ENCODE measurements at regions not wholly inside any gene's neighbourhood (a gene's known extent, or its start where the extent isn't known, plus 50 kb on each side); places are given as distances from the start of the nearest gene placed in this dataset.

DNA sequence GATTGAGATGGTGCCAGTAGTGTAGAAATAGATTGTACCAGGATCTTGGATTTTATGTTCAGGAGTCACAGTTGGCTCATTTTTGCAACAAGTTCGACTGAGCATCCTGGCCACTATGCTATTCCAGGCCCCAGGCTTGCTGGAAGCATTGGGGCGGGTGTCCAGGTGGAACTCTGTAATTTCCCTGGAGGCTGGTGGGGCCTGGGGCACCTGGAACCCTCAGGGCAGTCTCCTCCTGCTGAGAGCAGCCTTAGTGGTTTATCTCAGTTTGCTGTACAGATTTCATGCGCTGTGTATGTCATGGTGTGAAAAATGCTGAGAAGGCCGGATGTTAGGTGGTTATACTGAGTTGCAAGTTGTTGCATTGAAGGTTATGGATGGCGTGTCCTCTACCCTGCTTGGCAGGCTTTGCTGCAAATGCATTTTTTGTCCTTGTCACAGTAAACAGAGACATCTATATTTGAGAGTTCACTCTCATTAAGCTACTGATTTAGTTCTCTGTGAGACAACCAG is 135.1 kb upstream of the MYLIP start:
- DNase-seq, result no peak

DNA sequence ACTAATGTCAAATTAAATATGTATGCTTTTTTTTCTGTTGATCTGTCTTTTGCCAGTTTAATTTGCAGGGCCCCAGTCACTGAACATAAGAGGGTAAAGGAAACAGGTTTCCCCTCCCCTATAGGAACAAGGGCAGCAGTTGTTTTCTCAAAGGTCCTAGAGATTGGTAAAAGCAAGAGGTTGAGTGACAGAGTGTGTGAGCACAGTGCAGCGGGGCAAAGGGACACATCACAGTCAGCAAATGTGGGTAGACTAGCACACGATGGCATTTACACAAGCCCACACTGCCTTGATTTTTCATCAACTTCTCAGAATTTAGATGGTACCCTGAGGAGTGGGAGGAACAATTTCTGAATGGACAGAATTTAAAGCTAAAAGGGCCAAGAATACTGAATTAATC is 138.7 kb upstream of the MYLIP start:
- DNase-seq, result no peak

DNA sequence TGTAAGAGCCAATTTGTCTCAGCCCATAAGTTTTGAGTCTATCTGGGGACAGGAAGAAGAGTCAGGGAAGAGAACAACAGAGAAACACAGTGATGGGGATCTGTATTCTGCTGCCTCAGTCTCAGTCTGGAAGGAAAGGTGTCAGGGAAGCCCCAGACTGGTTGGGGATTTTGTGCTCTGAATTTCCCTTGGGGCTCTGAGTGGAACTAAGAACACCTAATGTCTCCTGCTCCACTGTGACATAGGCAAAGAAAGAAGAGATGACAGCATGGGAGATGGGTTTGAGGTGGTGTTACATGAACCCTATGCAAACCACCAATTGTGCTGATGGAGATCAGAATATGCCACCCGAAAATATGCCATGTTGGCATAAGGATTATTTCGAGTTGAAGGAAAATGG is 139.5 kb upstream of the MYLIP start:
- DNase-seq, result no peak

DNA sequence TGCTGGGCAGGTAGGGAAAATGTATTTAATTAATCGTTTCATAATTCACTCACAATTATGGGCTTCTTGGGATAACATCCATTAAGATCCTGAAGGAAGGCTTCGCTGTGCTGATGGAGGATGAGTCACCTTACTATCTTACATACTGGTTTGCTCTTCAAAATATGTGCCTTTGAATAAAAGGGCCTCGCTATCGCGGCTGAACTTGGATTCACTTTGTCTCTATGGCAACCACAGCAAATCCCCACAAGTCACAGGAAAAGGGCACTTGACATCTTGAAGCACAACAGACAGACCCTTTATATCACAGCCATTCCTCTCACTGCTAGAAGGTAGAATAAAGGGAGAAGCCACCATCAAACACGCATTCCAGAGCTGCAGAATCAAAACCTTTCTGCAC is 141.3 kb upstream of the MYLIP start:
- no peak for DNase-seq

DNA sequence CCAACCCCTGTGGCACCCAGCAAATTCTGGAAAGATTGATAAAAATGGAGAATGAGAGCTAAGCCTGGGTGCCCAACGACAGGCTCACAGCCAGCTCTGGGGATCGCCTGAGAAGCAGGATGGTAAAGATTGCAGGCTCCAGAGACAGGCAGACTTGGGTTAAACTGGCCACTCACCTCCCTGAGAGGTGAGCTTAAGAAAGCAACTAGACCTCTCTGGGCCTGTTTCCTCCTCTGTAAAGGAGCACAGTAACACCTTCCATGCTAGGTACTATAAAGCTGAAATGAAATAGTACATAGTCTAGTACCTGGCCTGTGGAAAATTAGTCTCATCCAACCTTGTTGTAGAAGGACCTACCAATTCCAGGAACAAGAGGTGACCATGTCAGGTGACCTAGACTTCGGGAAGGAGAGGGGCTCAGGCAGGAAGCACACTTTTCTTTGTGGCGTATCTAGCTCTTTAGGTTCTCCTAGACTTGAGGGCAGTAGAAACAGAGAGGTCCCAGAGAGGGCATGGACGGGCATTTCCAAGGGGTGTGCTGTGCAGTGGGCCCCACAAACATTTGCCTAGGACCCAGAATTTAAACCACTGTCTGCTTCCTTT is 142.8 kb upstream of the MYLIP start:
- no peak for DNase-seq

DNA sequence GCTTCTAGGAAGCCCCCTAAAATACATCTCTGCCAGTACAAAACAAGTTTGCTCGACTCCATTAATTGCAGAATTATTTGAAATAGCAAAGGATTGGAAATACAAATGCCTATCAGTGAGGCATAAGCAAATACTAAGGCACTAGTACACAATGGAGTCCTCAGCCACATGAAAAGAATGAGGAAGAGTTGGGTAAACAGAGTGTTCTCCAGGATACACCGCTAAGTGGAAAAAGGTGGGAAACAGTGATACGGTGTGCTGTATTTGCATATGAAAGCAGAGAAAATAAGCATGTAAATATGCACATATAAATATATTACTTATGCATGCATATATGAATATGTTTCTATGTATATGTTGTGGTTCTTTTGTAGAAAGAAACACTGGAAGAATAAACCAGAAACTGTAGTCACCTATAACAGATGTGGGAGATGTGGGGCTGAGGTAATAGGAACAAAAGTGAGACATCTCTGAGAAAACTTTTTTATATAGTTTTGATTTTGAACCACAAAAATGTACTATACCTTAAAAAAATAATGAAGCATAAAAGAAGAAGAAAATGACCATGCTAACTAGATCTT is 143.4 kb upstream of the MYLIP start:
- no peak for DNase-seq

DNA sequence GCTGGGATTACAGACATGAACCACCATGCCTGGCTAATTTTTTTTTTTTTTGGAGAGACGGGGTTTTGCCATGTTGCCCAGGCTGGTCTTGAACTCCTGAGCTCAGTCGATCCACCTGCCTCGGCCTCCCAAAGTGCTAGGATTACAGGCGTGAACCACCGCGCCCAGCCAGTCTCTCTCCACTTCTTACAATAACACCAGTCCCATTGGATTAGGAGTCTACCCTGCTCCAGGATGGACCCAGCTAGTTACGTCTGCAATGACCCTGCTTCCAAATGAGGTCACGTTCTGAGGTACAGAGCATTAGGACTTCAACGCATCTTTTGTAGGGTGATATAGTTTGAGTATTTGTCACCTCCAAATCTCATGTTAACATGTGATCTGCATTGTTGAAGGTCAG is 146.9 kb upstream of the MYLIP start:
- no peak for DNase-seq

DNA sequence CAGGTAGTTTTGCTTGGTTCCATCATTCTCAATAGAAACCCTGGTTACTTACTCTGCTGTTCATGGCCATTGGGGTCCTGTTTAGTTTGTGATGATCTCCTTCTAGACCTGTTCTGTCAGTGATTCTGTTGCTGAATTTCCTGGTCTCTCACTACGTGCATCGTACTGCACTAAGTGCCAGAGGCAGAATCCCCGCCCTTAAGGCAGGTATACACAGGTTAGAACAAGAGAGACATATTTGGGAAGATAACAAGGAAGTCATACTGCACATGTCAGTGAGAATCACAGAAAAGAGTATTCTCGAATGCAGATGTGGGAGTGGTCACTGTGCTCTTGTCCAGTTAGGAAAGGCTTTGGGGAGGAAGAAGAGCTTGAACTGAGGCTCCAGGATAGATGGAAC is 148.1 kb upstream of the MYLIP start:
- DNase-seq, result no peak

DNA sequence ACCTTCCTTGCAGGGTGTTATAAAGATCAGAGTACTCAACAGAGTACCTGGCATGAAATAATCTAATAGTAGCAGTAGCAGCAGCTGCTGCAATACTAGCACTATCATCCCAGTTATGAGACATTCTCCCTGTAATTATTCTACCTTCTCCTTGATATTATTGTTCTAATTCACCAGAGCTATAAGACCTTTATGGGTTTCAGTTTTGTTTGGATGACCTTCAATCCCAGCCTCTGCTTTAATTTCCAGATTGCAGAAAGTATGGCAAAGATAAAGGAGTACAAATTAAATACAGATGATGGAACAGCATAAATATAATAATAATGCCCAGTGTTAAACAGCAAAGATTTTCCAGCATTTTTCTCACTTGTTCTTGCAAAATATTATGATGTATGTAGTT is 150.5 kb upstream of the MYLIP start:
- DNase-seq, result no peak

DNA sequence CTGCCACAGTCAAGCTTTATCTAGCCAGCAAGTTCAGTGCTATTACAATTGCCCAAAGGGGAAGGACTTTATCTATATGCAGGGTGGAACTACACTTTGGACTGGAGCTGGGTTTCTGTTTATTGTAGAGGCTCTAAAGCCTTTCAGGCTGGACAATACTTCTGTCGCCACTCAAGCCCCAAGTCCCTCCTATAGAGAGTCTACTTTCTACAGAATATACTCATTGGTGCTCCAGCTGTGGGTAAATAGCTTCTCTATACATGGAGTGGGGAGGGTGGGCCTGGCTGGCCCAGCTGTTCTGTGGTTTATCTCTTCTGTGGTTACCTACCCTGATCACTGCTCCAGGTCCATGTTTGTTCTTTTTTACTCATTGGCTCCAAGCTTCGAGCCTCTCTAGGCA is 151.8 kb upstream of the MYLIP start:
- DNase-seq, result no peak

DNA sequence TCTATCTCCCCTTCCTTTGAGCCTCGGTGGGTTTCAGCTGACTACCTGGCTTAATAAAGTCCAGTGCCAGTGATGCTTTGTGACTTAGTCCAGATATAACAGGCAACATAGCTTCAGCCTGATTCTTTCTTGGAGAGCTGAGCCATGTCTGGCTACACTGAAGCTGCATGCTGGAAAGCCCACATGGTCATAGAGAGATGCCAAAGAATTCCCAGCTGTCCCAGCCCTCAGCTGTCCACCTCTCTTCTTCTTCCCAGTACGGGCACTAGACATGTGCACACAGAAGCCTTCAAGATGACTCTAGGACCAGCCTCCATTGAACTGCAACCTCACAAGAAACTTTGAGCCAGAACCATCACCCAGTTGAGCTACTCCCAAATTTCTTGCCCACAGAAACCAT is 154.1 kb upstream of the MYLIP start:
- no peak for DNase-seq

DNA sequence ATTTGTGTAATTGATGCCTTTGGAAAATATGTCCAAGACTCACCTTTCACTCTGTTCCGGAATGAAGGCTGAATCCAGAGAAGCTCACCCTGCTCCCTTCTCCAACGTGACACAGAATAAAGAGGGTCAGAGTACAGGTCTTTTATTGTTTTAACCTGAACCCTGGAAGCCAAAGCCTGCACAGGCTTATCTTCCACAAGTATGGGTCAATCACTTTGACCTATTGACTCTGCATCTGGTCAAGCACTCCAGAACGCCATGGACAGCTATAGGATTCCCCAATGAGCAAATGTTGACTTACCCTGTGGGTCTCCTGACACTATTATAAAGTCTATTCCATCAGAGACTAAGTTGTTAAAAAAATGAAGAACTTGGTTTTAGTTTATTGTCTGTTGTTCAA is 158.4 kb upstream of the MYLIP start:
- no peak for DNase-seq

DNA sequence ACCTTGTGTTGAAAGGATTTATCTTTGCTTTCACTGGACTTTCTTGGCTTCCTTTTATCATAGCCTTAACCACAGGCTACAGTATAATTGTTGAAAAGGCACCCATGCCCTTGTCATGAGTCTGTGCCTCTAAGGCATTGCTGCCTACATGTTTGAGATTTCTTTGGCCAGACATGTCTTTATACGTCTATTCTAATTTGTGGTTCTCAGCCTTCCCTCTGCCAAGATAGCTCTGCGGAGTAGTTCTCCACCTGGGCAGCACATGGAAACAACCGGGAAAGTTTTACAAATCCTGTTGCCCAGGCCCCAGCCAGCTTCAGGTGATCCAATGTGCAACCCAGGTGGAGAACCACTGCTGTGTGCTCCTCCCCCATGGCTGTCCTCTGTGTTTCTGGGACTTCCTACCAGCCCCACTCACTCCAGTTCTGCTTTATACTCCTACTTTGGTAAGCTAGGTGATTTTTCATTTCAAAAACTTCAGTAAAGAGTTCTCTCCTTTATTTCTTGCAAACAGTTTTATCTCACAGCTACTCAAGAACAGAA is 159.6 kb upstream of the MYLIP start:
- DNase-seq, result no peak

DNA sequence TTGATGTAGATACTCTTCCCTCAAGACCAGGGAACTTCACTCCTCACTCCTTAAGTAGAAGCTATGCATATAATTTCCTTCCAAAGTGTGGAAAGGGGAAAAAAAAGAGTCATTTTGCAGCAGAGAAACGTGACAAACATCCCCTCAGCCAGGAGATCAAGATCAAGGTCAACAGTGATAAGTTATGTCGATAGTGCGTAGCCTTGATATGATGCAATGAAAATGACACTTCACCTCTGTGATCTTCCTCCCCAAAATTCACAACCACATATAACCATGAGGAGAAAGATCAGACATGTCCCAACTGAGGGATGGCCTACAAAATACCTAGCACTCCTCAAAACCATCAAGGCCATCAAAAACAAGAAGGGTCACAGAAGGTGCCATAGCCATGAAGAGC is 160.4 kb upstream of the MYLIP start:
- DNase-seq, result no peak

DNA sequence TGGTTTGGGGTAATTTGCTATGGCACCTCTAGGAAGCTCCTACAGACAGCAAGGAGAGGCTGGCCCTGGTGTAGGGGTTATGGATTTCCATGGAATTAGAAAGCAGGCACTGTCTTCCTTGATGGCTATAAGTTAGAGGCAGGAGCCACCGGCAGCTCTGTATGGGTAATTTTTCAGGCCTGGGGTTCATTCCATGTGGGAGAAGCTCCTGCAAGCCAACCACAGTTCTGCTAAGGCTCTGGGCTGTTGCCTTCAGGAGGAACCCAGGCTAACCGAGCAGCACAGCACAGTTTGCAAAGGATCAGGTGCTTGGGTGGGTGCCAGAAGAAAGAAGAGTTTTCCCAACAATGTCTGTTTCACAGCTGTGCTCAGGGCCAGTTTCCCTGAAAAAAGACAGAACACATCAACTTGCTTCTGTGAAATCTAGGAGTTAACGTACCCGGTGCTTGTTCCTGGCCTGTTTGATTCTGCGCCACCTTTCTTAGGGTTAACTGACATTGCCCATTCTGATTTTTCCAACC is 162.8 kb upstream of the MYLIP start:
- no peak for DNase-seq

DNA sequence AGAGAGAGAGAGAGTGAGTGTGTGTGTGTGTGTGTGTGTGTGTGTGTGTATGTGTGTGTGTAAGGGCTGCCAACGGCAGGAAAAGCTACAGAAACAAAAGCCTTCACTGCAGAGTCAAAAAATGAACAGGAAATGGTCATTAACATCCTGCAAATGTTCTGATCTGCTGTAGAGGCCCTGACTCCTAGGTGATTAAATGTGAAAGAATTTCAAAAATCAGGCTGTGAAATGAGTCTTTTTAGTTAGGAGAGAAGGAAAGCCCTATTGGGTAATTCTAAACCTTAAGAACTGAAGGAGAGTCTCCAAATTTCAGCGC is 166.5 kb upstream of the MYLIP start:
- no peak for DNase-seq

DNA sequence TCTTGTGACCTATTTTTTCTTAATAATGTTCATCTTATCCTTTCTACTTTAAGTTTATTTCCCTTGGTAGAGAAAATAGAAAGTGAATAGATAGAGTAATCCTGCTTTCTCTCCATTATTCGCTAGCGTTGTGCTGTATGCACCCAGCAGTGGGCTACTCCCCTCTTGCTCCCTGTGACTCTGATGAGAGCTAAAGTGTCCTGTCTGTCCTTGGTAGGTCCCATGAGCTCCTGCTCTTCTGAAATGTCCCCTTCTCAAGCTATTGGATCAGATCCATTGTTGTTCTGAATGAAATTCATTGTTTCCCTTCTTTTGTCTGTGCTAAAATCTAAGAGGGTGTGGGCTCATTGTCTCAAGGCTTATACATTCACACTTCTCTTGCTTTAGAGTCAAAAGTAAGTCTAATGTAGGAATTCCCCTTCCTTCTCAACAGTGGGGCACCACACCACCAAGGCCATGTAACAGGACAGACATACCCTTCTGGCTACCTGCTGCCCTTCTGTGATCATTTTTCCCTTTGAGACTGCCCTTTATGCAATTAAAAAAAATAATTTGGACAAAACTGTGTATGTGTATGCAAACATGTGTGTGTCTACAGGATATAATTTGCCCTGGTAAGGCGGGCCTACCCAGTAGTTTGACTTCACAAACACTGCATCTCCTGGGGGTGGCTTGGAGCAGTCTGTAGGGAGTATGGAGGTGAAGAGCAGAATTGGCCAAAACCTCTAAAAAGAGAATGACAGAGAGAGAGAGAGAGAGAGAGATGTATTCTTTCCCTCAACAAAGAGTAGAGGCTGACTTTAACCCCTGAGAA is 167.0 kb upstream of the MYLIP start:
- DNase-seq, result no peak

DNA sequence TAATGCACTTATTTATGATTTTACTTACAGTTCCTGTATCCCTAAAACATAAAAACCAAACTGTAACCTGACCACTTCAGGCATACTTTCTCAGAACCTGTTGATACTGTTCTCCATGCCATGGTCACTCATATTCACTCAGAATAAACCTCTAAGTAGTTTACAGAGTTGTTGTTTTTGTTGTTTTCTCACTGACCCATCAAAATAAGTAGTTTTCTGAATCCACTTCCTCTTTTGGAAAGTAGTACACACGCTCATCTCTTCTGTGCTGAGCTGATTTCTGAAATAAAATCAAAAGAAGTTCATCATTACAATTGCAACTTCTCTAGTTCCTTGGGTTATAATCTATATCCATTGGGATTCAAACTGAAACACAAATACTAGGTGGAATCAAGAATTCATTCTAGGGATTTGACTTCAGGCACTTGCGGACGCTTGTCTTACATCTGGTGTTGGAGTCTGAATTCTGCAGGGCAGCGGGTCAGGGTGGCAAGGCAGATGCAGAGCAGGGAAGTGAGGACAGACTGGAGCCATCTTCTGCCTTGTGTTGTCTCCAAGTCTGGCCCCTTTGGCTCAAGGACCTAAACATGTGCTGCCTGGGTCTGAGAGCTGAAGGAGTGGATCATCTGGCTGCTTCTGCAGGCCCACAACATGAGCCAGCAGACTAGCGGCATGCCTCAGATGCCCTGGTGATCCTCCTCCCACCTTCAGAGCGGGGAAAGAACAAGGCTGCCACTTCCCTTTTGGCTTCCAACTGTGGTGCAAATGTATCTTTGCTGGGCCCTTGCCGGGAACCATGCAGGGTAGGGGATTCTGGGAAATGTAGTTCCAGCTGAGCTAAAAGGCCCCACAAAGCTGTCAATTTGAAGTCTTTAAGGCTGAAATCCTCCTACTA is 167.9 kb upstream of the MYLIP start:
- no peak for DNase-seq

DNA sequence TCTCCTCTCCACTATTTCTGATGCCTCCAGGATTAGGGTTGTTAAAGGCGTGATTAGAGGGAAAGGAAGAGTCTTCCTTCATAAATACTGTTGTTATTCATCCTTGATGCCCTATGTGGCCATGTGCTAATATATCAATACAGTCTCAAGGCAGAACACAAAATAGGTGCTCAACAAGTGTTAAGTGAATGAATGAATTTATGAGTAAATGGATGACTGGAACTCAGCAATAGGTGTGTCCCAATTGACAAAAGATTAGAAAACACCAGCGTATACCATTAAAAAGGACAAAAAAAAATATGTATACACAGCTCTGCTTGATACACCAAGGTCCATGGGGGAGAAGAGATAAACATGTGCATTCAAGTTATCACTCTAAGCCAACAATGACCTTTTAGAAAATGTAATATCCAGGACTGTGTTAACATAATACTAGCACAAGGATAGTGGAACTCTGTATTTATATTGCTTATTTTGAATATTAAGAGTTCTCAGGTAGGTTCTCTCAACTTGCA is 171.2 kb upstream of the MYLIP start:
- no peak for DNase-seq

DNA sequence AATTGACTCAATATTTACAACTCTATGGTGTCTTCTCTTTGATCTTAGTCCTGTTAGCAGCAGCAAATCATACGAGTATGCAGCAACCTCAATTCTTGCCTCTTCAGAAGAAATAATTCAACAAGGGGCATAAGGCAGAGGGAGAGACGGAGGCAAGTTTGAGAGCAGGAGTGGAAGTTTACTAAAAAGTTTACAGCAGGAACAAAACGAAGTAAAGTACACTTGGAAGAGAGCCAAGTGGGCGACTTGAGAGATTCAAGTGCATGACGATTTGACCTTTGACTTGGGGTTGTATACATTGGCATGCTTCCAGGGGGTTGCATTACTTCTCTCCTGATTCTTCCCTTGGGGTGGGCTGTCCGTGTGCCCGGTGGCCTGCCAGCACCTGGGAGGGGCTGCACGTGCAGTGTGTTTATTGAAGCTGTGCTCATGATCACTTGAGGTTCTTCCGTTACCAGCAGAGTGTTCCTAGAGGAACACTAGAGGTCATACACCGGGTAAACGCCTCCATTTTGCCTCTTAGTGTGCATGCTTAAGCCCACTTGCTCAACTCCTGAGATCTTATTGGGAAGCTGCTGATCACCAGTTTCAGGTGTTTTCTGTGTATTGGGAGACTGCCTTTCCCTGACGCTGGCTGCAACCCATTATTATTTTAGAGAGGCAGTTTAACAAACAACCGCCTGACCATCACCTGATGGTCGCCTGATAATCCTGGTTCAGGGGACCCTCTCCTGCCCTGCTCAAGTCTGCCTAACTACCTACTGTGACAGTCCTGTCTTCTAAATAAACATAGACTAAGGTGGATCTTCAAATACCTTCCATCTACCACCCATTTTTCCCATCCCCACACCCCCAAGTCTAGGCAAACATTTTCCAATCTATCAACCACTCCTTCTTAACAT is 172.4 kb upstream of the MYLIP start:
- no peak for DNase-seq

DNA sequence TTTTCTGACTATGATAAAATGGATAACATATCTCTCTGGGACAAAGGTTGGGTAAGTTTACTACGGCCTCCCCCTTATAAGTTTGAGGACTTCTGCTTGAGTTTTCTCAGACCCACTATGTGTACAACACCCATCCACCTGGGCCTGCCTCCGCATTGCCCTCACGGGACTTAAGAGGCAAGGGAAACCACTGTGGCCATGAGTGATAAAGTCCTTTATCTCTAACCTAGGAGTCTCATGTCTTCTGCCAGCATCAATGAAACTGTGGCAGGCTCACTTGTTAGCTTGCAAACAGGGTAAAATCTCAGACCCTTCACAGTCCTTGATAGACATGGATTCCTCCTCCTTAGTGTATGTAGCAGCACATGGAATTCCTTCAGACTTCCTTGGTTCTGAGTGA is 173.4 kb upstream of the MYLIP start:
- DNase-seq, result no peak
